ENCODE measurements at regions not wholly inside any gene's neighbourhood (a gene's known extent, or its start where the extent isn't known, plus 50 kb on each side); places are given as distances from the start of the nearest gene placed in this dataset.

GRCh38 chr4:13240066-13240465, 244.1 kb downstream of the RAB28 start:
- no peak overlapping the region for H3K4me3 Mint-ChIP-seq
- no peaks in the 10 kb centered on the region for H3K36me3 Mint-ChIP-seq
- DNase-seq (no peak), ATAC-seq (ENCODE audit: low read depth in 2 of 2) (no peak)
- H3K4me1 Mint-ChIP-seq = no peaks in the 10 kb centered on the region
- no peaks in the 10 kb centered on the region for H3K27me3 Mint-ChIP-seq
- H3K27ac Mint-ChIP-seq = peak overlapping the region in 1 of 6 donors; percentile 10
- H3K9me3 Mint-ChIP-seq = peaks cover 0 to 7% (median 0%) of the 10 kb centered on the region in 7 donors

- H3K27me3 Mint-ChIP-seq = no peaks in the 10 kb centered on the region
- H3K36me3 Mint-ChIP-seq = no peaks in the 10 kb centered on the region
- peaks cover 0 to 9% (median 3%) of the 10 kb centered on the region in 7 donors for H3K9me3 Mint-ChIP-seq
- H3K4me1 Mint-ChIP-seq = no peaks in the 10 kb centered on the region
- ATAC-seq (ENCODE audit: low read depth in 2 of 2) (no peak), DNase-seq (no peak)
- no peak overlapping the region for H3K4me3 Mint-ChIP-seq
- H3K27ac Mint-ChIP-seq = no peak overlapping the region
Observed at GRCh38 chr4:13238936-13239335, 245.2 kb downstream of the RAB28 start.

GRCh38 chr4:13236485-13236884, 247.7 kb downstream of the RAB28 start:
- H3K4me1 Mint-ChIP-seq = no peaks in the 10 kb centered on the region
- peaks cover 0 to 15% (median 9%) of the 10 kb centered on the region in 7 donors for H3K9me3 Mint-ChIP-seq
- H3K27ac Mint-ChIP-seq = no peak overlapping the region
- no peaks in the 10 kb centered on the region for H3K27me3 Mint-ChIP-seq
- H3K36me3 Mint-ChIP-seq = no peaks in the 10 kb centered on the region
- no peak overlapping the region for H3K4me3 Mint-ChIP-seq
- DNase-seq = no peak
- no peak for ATAC-seq (ENCODE audit: low read depth in 2 of 2)

GRCh38 chr4:13233755-13234154, 250.4 kb downstream of the RAB28 start:
- H3K9me3 Mint-ChIP-seq = peaks cover 14 to 42% (median 20%) of the 10 kb centered on the region in 7 donors
- no peaks in the 10 kb centered on the region for H3K4me1 Mint-ChIP-seq
- peaks cover 3 to 12% of the 10 kb centered on the region in 2 donors for H3K36me3 Mint-ChIP-seq
- ATAC-seq (ENCODE audit: low read depth in 2 of 2) = no peak
- H3K27ac Mint-ChIP-seq = no peak overlapping the region
- H3K4me3 Mint-ChIP-seq = no peak overlapping the region
- DNase-seq = no peak
- no peaks in the 10 kb centered on the region for H3K27me3 Mint-ChIP-seq

- no peak overlapping the region for H3K27ac Mint-ChIP-seq
- peaks cover 4 to 13% (median 9%) of the 10 kb centered on the region in 7 donors for H3K9me3 Mint-ChIP-seq
- H3K36me3 Mint-ChIP-seq = peaks cover 4 to 6% of the 10 kb centered on the region in 2 donors
- no peak overlapping the region for H3K4me3 Mint-ChIP-seq
- ATAC-seq (ENCODE audit: low read depth in 2 of 2) (no peak), DNase-seq (no peak)
- H3K27me3 Mint-ChIP-seq = no peaks in the 10 kb centered on the region
- no peaks in the 10 kb centered on the region for H3K4me1 Mint-ChIP-seq
Observed at GRCh38 chr4:13219971-13220370, 264.2 kb downstream of the RAB28 start.

DNA sequence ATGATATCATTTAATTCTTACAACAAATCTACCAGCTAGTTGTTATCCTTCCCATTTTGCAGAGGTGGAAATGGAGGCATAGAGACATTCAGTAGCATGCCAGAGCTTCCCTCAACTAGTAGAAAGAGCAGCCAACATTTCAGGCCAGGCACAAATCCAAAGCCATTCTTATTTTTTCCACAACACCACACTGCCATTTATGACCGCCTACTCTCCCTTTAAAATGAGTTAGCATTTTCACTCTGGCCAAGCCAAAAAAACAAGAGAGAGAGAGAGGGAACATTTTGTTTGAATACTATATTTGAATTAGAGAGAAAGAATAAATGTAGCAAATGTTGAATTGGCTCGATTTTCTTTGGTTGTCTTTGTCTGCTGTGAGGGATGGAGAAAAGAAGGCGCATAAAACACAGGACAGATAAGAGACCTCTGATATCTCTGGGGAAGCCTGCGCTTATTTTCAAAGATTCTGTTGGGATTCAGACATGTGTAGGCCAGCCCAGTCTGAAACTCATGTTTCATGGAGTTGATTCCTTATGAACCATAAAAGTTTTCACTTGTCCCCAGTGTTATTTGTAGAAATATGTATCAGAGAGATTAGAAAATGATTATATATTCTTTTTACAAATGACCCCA, 265.7 kb downstream of the RAB28 start:
- no peak for ATAC-seq (ENCODE audit: low read depth in 2 of 2)
- H3K27ac Mint-ChIP-seq = no peak overlapping the region
- H3K4me1 Mint-ChIP-seq = no peaks in the 10 kb centered on the region
- H3K4me3 Mint-ChIP-seq = no peak overlapping the region
- no peak for DNase-seq
- H3K9me3 Mint-ChIP-seq = peaks cover 4 to 13% (median 11%) of the 10 kb centered on the region in 7 donors
- no peaks in the 10 kb centered on the region for H3K27me3 Mint-ChIP-seq
- H3K36me3 Mint-ChIP-seq = peaks cover 4 to 6% of the 10 kb centered on the region in 2 donors

DNA sequence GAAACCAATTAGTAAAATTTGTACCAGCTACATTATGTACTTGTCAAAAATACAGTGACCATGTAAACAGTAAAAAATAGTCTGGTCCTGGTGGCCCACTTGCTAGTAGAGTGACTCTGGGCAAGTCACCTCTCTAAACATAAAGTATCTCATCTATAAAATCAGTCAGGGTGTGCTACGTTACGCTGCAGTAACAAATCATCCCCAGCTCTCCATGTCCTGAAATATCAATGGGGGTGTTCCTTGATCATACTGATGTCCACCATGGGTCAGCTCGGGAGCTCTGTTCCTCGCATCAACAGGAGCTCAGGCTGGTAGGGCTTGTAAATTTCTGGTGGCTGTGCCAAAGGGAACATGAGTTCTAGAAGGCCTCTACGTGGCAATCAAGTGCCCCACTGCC, 268.6 kb downstream of the RAB28 start:
- DNase-seq = no peak
- no peak overlapping the region for H3K27ac Mint-ChIP-seq
- no peaks in the 10 kb centered on the region for H3K4me1 Mint-ChIP-seq
- ATAC-seq (ENCODE audit: low read depth in 2 of 2) = no peak
- peaks cover 4 to 6% of the 10 kb centered on the region in 2 donors for H3K36me3 Mint-ChIP-seq
- no peak overlapping the region for H3K4me3 Mint-ChIP-seq
- peaks cover 4 to 13% (median 9%) of the 10 kb centered on the region in 7 donors for H3K9me3 Mint-ChIP-seq
- no peaks in the 10 kb centered on the region for H3K27me3 Mint-ChIP-seq

DNA sequence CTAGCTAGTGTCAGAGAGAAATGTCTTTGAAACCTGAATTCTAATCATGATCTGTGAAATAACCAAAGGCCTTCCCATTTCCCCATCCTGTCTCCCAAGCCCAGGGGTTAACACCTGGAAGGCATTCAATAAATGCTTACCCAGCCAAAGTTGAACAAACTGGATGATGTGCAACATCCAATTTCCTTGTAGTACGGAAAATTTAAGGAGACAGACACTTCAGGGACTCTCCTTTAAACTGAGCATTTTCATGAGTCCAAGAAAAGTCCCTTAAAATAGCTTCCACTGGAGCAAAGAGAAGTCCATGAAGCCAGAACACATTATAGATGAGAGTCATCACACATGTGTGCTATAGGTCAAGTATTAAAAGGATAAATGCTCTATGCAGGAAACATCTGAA, 271.2 kb downstream of the RAB28 start:
- DNase-seq (no peak), ATAC-seq (ENCODE audit: low read depth in 2 of 2) (no peak)
- H3K9me3 Mint-ChIP-seq = peaks cover 4 to 13% (median 9%) of the 10 kb centered on the region in 7 donors
- no peak overlapping the region for H3K27ac Mint-ChIP-seq
- H3K27me3 Mint-ChIP-seq = no peaks in the 10 kb centered on the region
- no peak overlapping the region for H3K4me3 Mint-ChIP-seq
- H3K4me1 Mint-ChIP-seq = no peaks in the 10 kb centered on the region
- peaks cover 4 to 6% of the 10 kb centered on the region in 2 donors for H3K36me3 Mint-ChIP-seq

DNA sequence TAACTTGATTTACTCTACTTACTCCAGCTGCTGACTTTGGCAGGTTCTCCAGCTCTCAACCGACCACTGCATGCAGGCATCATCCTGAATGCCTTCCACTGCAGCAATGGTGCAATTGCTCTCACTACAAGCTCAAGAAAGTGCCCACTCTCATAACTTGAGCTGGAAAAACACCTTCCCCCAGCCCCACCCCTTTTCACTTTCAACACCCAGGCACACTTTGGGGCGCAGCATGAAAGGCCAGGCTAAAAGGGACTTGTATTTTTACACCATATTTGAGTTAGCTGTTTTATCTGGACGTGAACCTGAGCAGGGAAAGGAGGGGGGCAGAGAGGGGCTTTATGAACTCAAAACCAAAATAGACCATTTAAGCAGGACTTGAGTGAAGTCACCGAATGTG, 274.5 kb downstream of the RAB28 start:
- H3K36me3 Mint-ChIP-seq = no peaks in the 10 kb centered on the region
- no peak overlapping the region for H3K27ac Mint-ChIP-seq
- no peak for ATAC-seq (ENCODE audit: low read depth in 2 of 2)
- no peak overlapping the region for H3K4me3 Mint-ChIP-seq
- H3K27me3 Mint-ChIP-seq = no peaks in the 10 kb centered on the region
- H3K9me3 Mint-ChIP-seq = peaks cover 0 to under 1% (median 0%) of the 10 kb centered on the region in 7 donors
- no peaks in the 10 kb centered on the region for H3K4me1 Mint-ChIP-seq
- no peak for DNase-seq

DNA sequence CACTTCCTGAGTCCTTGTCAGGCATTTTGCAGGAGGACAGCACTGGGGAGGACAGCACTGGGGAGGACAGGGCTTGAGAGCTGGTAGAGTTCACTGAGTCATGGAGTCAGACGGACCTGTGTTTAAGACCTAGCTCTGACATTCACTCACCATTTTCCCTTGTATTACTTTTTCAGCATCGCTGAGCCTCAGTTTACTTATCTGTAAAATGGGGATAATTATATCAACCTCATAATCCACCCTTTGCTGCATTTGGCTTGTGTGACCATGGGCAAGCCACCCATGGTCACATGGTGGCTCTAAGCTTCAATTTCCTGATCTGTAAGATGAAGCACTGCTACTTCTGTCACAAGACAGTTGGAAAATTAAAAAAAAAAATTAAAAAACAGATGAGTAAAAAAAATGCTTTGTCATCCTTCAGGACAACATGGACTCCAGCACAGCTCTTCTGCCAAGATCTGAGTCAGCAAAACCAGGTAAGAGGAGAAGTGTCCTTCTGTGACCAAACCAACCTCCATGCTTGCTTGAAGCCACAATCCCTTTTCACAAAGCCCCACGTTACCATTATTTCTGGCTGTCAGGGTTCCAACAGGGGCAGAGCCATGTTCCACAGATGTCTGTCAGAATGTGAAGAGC, 275.5 kb downstream of the RAB28 start:
- DNase-seq = no peak
- Mint-ChIP-seq H3K4me3 (no peak overlapping the region), H3K9me3 (no peaks in the 10 kb centered on the region), H3K27me3 (no peaks in the 10 kb centered on the region), H3K4me1 (no peaks in the 10 kb centered on the region), H3K36me3 (no peaks in the 10 kb centered on the region), H3K27ac (no peak overlapping the region)
- no peak for ATAC-seq (ENCODE audit: low read depth in 2 of 2)

GRCh38 chr4:13207226-13207625, 276.9 kb downstream of the RAB28 start:
- Mint-ChIP-seq H3K36me3 (no peaks in the 10 kb centered on the region), H3K4me1 (no peaks in the 10 kb centered on the region), H3K27ac (no peak overlapping the region), H3K9me3 (no peaks in the 10 kb centered on the region), H3K27me3 (no peaks in the 10 kb centered on the region), H3K4me3 (no peak overlapping the region)
- no peak for ATAC-seq (ENCODE audit: low read depth in 2 of 2)
- DNase-seq = no peak

GRCh38 chr4:13203101-13203500, 281.0 kb downstream of the RAB28 start:
- ATAC-seq (ENCODE audit: low read depth in 2 of 2) (no peak), DNase-seq (no peak)
- no peaks in the 10 kb centered on the region for H3K9me3 Mint-ChIP-seq
- no peak overlapping the region for H3K4me3 Mint-ChIP-seq
- no peak overlapping the region for H3K27ac Mint-ChIP-seq
- no peaks in the 10 kb centered on the region for H3K4me1 Mint-ChIP-seq
- H3K36me3 Mint-ChIP-seq = no peaks in the 10 kb centered on the region
- no peaks in the 10 kb centered on the region for H3K27me3 Mint-ChIP-seq

DNA sequence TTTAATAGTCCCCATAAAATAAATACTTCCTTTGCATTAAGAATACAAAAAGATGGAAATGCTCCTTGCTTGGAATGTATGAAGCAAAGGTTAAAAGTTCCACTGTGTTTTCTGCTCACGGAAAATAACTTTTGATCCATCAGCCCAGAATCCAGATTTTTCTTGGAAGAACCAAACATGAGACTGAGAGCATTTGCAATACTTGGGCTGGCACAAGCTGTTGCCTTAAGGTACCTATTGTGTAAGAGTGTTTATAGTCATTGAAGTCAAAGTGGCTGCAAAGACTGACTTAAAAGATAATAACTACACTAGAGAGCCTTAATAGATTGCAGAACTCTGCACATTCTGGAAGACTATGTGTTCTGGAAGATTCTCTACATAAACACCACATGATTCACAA, 281.4 kb downstream of the RAB28 start:
- Mint-ChIP-seq H3K36me3 (no peaks in the 10 kb centered on the region), H3K27ac (no peak overlapping the region), H3K4me3 (no peak overlapping the region), H3K27me3 (no peaks in the 10 kb centered on the region), H3K4me1 (no peaks in the 10 kb centered on the region), H3K9me3 (no peaks in the 10 kb centered on the region)
- DNase-seq (no peak), ATAC-seq (ENCODE audit: low read depth in 2 of 2) (no peak)

DNA sequence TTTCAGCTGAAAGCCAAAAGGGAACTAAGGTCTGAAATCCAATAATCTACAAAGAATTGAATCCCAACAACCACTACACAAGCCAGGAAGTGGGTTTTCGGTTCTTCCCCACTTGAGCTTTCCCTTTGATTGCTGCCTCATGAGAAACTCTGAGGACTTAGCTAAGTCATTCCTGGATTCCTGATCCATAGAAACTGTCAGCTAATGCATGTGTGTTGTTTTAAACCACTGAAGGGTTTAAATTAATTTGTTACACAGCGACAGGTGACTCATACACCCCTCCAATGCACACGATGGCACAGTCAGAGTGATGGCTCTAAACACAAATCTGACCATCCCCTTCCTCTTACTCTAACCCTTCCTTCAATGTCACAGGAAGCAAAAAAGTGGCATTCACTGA, 282.9 kb downstream of the RAB28 start:
- DNase-seq (no peak), ATAC-seq (ENCODE audit: low read depth in 2 of 2) (no peak)
- no peaks in the 10 kb centered on the region for H3K27me3 Mint-ChIP-seq
- H3K9me3 Mint-ChIP-seq = no peaks in the 10 kb centered on the region
- H3K4me1 Mint-ChIP-seq = no peaks in the 10 kb centered on the region
- no peak overlapping the region for H3K27ac Mint-ChIP-seq
- H3K4me3 Mint-ChIP-seq = no peak overlapping the region
- no peaks in the 10 kb centered on the region for H3K36me3 Mint-ChIP-seq
